ENCODE measurements at regions not wholly inside any gene's neighbourhood (a gene's known extent, or its start where the extent isn't known, plus 50 kb on each side); places are given as distances from the start of the nearest gene placed in this dataset.
"Not testable (repeated sequence)": the region's sequence is repeated elsewhere in the genome, so short reads cannot be mapped to it uniquely, and the experiment has no call there.

DNA sequence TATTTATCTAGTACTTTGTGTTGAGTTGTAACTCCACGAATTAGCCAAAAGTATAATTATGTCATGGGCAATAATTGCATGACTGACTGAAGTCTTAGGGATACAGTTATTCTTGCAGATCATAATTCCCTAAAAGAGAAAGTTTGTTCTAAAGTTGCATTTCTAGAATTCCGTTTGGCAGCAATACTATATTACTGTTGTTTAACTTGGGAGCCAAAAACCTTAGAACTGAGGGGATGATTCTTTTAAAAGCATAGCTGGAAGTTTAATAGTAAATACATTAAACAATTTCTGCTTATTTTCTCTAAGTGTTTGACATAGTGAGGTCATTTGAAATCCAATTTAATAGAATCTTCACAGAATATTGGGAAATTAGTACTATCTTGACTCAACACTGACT, 356.4 kb upstream of the ADAMTS5 start:
- Histone ChIP-seq H3K27ac (no peak overlapping the region), H3K4me3 (no peak overlapping the region), H3K4me1 (no peaks in the 10 kb centered on the region), H3K36me3 (no peaks in the 10 kb centered on the region), H3K9me3 (peaks cover 0 to 5% (median 0%) of the 10 kb centered on the region in 11 donors), H3K27me3 (no peaks in the 10 kb centered on the region)
- TF ChIP-seq, protein P1, sequence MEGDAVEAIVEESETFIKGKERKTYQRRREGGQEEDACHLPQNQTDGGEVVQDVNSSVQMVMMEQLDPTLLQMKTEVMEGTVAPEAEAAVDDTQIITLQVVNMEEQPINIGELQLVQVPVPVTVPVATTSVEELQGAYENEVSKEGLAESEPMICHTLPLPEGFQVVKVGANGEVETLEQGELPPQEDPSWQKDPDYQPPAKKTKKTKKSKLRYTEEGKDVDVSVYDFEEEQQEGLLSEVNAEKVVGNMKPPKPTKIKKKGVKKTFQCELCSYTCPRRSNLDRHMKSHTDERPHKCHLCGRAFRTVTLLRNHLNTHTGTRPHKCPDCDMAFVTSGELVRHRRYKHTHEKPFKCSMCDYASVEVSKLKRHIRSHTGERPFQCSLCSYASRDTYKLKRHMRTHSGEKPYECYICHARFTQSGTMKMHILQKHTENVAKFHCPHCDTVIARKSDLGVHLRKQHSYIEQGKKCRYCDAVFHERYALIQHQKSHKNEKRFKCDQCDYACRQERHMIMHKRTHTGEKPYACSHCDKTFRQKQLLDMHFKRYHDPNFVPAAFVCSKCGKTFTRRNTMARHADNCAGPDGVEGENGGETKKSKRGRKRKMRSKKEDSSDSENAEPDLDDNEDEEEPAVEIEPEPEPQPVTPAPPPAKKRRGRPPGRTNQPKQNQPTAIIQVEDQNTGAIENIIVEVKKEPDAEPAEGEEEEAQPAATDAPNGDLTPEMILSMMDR (IDR thresholded peaks at IDR 0.05) = no peak
- ATAC-seq = no peak
- DNase-seq = no peak
- intact Hi-C loops (cut with DNase I) = no loop called here
- 66 to 72% methylated on average over 2 of the region's 2 CpGs for WGBS, 2 donors

DNA sequence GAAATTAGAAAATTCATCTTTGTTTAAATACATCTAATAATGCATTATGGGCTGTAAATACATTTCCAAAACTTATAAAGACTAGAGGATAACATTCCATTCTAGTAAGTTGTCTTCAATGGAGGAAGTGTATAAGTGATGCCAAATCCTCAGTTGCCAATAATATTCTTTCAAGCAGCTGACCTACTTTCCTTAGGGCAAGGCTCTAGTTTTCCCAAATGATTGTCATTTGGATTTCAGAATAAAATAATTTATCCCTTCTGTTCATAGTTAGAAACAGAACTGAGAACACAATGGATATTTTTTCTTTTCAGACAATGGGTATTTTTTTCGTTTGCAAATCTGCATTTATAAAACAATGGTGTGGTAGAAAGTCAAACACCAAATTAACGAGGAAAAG, 354.9 kb upstream of the ADAMTS5 start:
- Histone ChIP-seq H3K36me3 (no peaks in the 10 kb centered on the region), H3K9me3 (peaks cover 0 to 5% (median 0%) of the 10 kb centered on the region in 11 donors), H3K27ac (no peak overlapping the region), H3K4me3 (no peak overlapping the region), H3K27me3 (no peaks in the 10 kb centered on the region), H3K4me1 (no peaks in the 10 kb centered on the region)
- intact Hi-C loops (cut with DNase I) = no loop called here
- no peak for DNase-seq
- TF ChIP-seq, protein P1 (IDR thresholded peaks at IDR 0.05) = no peak
- no peak for ATAC-seq
- WGBS, 2 donors = 81 to 89% methylated on average over 2 of the region's 2 CpGs

GRCh38 chr21:27320868-27321267, 354.0 kb upstream of the ADAMTS5 start:
- no peak overlapping the region for H3K4me3 ChIP-seq
- ATAC-seq = no peak
- intact Hi-C loops (cut with DNase I) = no loop called here
- H3K4me1 ChIP-seq = no peaks in the 10 kb centered on the region
- peaks cover 0 to 5% (median 0%) of the 10 kb centered on the region in 11 donors for H3K9me3 ChIP-seq
- TF ChIP-seq, protein P1 (IDR thresholded peaks at IDR 0.05) = no peak
- H3K27me3 ChIP-seq = no peaks in the 10 kb centered on the region
- DNase-seq = no peak
- H3K36me3 ChIP-seq = no peaks in the 10 kb centered on the region
- no peak overlapping the region for H3K27ac ChIP-seq
- WGBS, 2 donors = 88% methylated on average over 3 of the region's 3 CpGs

DNA sequence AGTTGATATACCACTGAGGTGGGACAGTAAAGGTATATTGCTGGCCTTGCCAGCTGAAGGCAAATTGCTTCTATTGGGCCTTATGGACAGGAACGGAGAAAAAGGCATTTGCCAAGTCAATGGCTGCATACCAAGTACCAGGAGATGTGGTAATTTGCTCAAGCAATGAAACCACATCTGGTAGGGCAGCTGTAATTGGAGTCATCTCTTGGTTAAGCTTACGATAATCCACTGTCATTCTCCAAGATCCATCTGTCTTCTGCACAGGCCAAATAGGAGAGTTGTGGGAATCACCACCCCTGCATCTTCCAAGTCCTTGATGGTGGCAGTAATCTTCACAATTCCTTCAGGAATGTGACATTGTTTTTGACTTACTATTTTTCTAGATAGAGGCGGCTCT, 350.7 kb upstream of the ADAMTS5 start:
- H3K36me3 ChIP-seq; H3K4me1 ChIP-seq; H3K27me3 ChIP-seq; H3K4me3 ChIP-seq; ATAC-seq; DNase-seq; H3K27ac ChIP-seq; intact Hi-C loops (cut with DNase I): not testable (repeated sequence)
- peaks cover 0 to 12% (median 0%) of the 10 kb centered on the region in 11 donors for H3K9me3 ChIP-seq
- WGBS, 2 donors = 94 to 98% methylated on average over 3 of the region's 3 CpGs

GRCh38 chr21:27315373-27315772, 348.5 kb upstream of the ADAMTS5 start:
- intact Hi-C loops (cut with DNase I) = no loop called here

More at GRCh38 chr21:27315373-27315772, 348.5 kb upstream of the ADAMTS5 start:
- no peak for ATAC-seq
- H3K36me3 ChIP-seq = no peaks in the 10 kb centered on the region
- no peak for DNase-seq
- no peaks in the 10 kb centered on the region for H3K4me1 ChIP-seq
- no peak overlapping the region for H3K27ac ChIP-seq
- TF ChIP-seq, protein P1 (IDR thresholded peaks at IDR 0.05) = no peak
- no peak overlapping the region for H3K4me3 ChIP-seq
- H3K27me3 ChIP-seq = no peaks in the 10 kb centered on the region
- peaks cover 0 to 14% (median 0%) of the 10 kb centered on the region in 11 donors for H3K9me3 ChIP-seq
- WGBS, 2 donors = 78 to 92% methylated on average over 2 of the region's 2 CpGs

Measured in heart right ventricle (tissue), 16 donors.